ENCODE measurements at regions not wholly inside any gene's neighbourhood (a gene's known extent, or its start where the extent isn't known, plus 50 kb on each side); places are given as distances from the start of the nearest gene placed in this dataset.

- TF ChIP-seq NFIC (IDR thresholded peaks at IDR 0.05; ENCODE audit: borderline replicate concordance) (no peak), TCF12 (IDR thresholded peaks at IDR 0.05) (no peak), YY1 (IDR thresholded peaks at IDR 0.05; ENCODE audit: low read depth) (no peak), RAD21 (IDR thresholded peaks at IDR 0.05; ENCODE audit: low read length) (no peak), MAX (IDR thresholded peaks at IDR 0.05; ENCODE audit: low read depth) (no peak), GABPA (IDR thresholded peaks at IDR 0.05; ENCODE audit: low read depth) (no peak)
- POLR2A ChIA-PET, result no interaction called here
- Histone ChIP-seq H3K9me3 (no peaks in the 10 kb centered on the region), H3K27ac (ENCODE audit: low read depth in 2 of 2, low read length in 1 of 2) (no peak overlapping the region), H3K4me2 (no peak overlapping the region), H3K4me3 (ENCODE audit: low read depth in 2 of 2, low read length in 1 of 2) (no peak overlapping the region), H3K9ac (no peak overlapping the region), H3K9me2 (no peaks in the 10 kb centered on the region), H3K36me3 (replicated peaks in 1 of 2; ENCODE audit: control insufficient read depth in 1 of 2, insufficient read depth in 2 of 2, low read length in 1 of 2) (no peaks in the 10 kb centered on the region), H3K79me2 (ENCODE audit: insufficient read depth) (no peaks in the 10 kb centered on the region), H4K20me1 (ENCODE audit: insufficient read depth) (no peaks in the 10 kb centered on the region), H3K4me1 (ENCODE audit: control insufficient read depth in 1 of 2, insufficient read depth in 2 of 2, low read depth in 1 of 2, low read length in 1 of 2) (no peaks in the 10 kb centered on the region), H3K27me3 (ENCODE audit: insufficient read depth) (no peaks in the 10 kb centered on the region), H3F3A (replicated peaks; ENCODE audit: insufficient read depth) (no peaks in the 10 kb centered on the region), H2AFZ (ENCODE audit: low read depth) (no peak overlapping the region)
- DNase-seq, result no peak
- CTCF ChIA-PET, result interaction anchor here (1.2 kb wide), 1 partner anchor 27 kb away, joined by 5 read pairs; no protein-coding TSS in a partner anchor
Measured at GRCh38 chrX:131869182-131869581, 153.9 kb upstream of the STK26 start.

GRCh38 chrX:131874300-131874699 lies 148.8 kb upstream of the STK26 start:
- Histone ChIP-seq H4K20me1 (ENCODE audit: insufficient read depth) (no peaks in the 10 kb centered on the region), H3K9ac (no peak overlapping the region), H3K27me3 (ENCODE audit: insufficient read depth) (0 out of 2 replicates have a peak, but pooled peaks cover 7% of the 10 kb centered on the region), H2AFZ (ENCODE audit: low read depth) (no peak overlapping the region), H3K36me3 (replicated peaks in 1 of 2; ENCODE audit: control insufficient read depth in 1 of 2, insufficient read depth in 2 of 2, low read length in 1 of 2) (no peaks in the 10 kb centered on the region), H3K4me1 (ENCODE audit: control insufficient read depth in 1 of 2, insufficient read depth in 2 of 2, low read depth in 1 of 2, low read length in 1 of 2) (no peaks in the 10 kb centered on the region), H3K4me3 (ENCODE audit: low read depth in 2 of 2, low read length in 1 of 2) (no peak overlapping the region), H3K27ac (ENCODE audit: low read depth in 2 of 2, low read length in 1 of 2) (no peak overlapping the region), H3K79me2 (ENCODE audit: insufficient read depth) (no peaks in the 10 kb centered on the region), H3K4me2 (no peak overlapping the region), H3F3A (replicated peaks; ENCODE audit: insufficient read depth) (no peaks in the 10 kb centered on the region), H3K9me2 (no peaks in the 10 kb centered on the region), H3K9me3 (no peaks in the 10 kb centered on the region)
- DNase-seq, result no peak
- ChIA-PET CTCF (no interaction called here), POLR2A (no interaction called here)
- 64% methylated on average over 3 of the region's 3 CpGs for WGBS (ENCODE audit: low lambda C conversion rate)
- TF ChIP-seq RFX5 (IDR thresholded peaks at IDR 0.05; ENCODE audit: low read length) (no peak), MAX (IDR thresholded peaks at IDR 0.05; ENCODE audit: low read depth) (no peak), RAD21 (IDR thresholded peaks at IDR 0.05; ENCODE audit: low read length) (no peak), EZH2phosphoT487 (IDR thresholded peaks at IDR 0.05; ENCODE audit: borderline replicate concordance, low read depth) (no peak), USF2 (IDR thresholded peaks at IDR 0.05; ENCODE audit: borderline replicate concordance, low read depth, low read length) (no peak), TCF12 (IDR thresholded peaks at IDR 0.05) (no peak), USF1 (IDR thresholded peaks at IDR 0.05; ENCODE audit: borderline replicate concordance, low read depth) (no peak), REST (IDR thresholded peaks at IDR 0.05; ENCODE audit: low read depth, low read length) (no peak), YY1 (IDR thresholded peaks at IDR 0.05; ENCODE audit: low read depth) (no peak), ZBTB33 (IDR thresholded peaks at IDR 0.05; ENCODE audit: borderline replicate concordance, low read depth) (no peak), FOSL2 (IDR thresholded peaks at IDR 0.05; ENCODE audit: borderline replicate concordance, low read depth) (no peak), CTCF (IDR thresholded peaks at IDR 0.05) (no peak), RXRA (IDR thresholded peaks at IDR 0.05; ENCODE audit: borderline replicate concordance, low read depth) (no peak), MXI1 (IDR thresholded peaks at IDR 0.05; ENCODE audit: low read depth, low read length) (no peak), RCOR1 (IDR thresholded peaks at IDR 0.05; ENCODE audit: low read length) (no peak), JUND (IDR thresholded peaks at IDR 0.05) (no peak), NFIC (IDR thresholded peaks at IDR 0.05; ENCODE audit: borderline replicate concordance) (no peak), NRF1 (IDR thresholded peaks at IDR 0.05; ENCODE audit: low read depth, low read length) (no peak)

Measured in SK-N-SH (cell line).